Esophagus squamous epithelium (tissue), 4 donors: ENCODE measurements at regions not wholly inside any gene's neighbourhood (a gene's known extent, or its start where the extent isn't known, plus 50 kb on each side); places are given as distances from the start of the nearest gene placed in this dataset.

ENCODE experiments used
- POLR2A ChIP-seq, 4 donors: fragments of 450-650 bp; IDR thresholded peaks; one replicate each; pipeline ENCODE4 v1.6.1; 2017; ENCODE audit warnings: antibody characterized with exemption in 4 of 4, mild to moderate bottlenecking in 4 of 4, moderate library complexity in 3 of 4
- TF ChIP-seq, protein P1 (sequence below), 6 experiments: fragments of 450-650 bp in 4 of 6; fragments of 200-600 bp in 2 of 6; sonication (generic) in 2 of 6; IDR thresholded peaks; one replicate each; pipeline ENCODE4 v1.5.1; 2016 to 2019; ENCODE audit warnings: antibody characterized with exemption in 6 of 6, mild to moderate bottlenecking in 4 of 6, moderate library complexity in 4 of 6

DNA sequence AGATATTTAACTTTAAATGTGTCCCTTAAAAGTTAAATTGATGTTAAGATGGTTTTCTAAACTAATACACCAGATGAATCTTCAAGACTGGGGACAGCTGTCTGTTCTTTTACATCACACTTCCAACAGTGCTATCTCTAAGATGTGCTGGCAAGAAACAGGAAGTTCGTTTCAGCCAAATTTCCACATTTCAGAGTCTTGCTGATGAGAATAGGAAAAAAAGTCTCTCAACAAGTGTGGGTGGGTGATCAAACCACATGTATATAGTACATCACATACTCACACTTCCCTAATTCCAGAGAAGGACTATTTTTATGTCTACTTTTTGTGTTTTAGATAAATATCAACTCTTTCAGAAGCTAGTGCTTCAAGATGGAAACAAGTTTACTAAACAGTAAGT is 1712.8 kb upstream of the TMEFF2 start:
- TF ChIP-seq, protein P1, sequence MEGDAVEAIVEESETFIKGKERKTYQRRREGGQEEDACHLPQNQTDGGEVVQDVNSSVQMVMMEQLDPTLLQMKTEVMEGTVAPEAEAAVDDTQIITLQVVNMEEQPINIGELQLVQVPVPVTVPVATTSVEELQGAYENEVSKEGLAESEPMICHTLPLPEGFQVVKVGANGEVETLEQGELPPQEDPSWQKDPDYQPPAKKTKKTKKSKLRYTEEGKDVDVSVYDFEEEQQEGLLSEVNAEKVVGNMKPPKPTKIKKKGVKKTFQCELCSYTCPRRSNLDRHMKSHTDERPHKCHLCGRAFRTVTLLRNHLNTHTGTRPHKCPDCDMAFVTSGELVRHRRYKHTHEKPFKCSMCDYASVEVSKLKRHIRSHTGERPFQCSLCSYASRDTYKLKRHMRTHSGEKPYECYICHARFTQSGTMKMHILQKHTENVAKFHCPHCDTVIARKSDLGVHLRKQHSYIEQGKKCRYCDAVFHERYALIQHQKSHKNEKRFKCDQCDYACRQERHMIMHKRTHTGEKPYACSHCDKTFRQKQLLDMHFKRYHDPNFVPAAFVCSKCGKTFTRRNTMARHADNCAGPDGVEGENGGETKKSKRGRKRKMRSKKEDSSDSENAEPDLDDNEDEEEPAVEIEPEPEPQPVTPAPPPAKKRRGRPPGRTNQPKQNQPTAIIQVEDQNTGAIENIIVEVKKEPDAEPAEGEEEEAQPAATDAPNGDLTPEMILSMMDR (IDR thresholded peaks at IDR 0.05), result no peak
- TF ChIP-seq POLR2A (IDR thresholded peaks at IDR 0.05), result no peak
